Choroid plexus epithelial cell (primary cell): ENCODE measurements at regions not wholly inside any gene's neighbourhood (a gene's known extent, or its start where the extent isn't known, plus 50 kb on each side); places are given as distances from the start of the nearest gene placed in this dataset.
A peak's percentile ranks its signal among the peaks of the same experiment; 100 is the strongest.

Experiments
- DNase-seq: peaks from one replicate; pipeline ENCODE4 v3.0.0-alpha.2; 2010; ENCODE audit warnings: low read depth
- H3K4me3 ChIP-seq: 2 replicates; pipeline ENCODE4 v1.5.1; 2011; ENCODE audit warnings: low read depth, mild to moderate bottlenecking, control low read depth, low read length, moderate library complexity
- TF ChIP-seq, protein P1 (sequence below): conservative IDR thresholded peaks from 2 replicates; pipeline ENCODE4 v1.5.1; 2011; ENCODE audit warnings: low read depth, mild to moderate bottlenecking, control low read depth, inconsistent platforms, low read length, moderate library complexity

DNA sequence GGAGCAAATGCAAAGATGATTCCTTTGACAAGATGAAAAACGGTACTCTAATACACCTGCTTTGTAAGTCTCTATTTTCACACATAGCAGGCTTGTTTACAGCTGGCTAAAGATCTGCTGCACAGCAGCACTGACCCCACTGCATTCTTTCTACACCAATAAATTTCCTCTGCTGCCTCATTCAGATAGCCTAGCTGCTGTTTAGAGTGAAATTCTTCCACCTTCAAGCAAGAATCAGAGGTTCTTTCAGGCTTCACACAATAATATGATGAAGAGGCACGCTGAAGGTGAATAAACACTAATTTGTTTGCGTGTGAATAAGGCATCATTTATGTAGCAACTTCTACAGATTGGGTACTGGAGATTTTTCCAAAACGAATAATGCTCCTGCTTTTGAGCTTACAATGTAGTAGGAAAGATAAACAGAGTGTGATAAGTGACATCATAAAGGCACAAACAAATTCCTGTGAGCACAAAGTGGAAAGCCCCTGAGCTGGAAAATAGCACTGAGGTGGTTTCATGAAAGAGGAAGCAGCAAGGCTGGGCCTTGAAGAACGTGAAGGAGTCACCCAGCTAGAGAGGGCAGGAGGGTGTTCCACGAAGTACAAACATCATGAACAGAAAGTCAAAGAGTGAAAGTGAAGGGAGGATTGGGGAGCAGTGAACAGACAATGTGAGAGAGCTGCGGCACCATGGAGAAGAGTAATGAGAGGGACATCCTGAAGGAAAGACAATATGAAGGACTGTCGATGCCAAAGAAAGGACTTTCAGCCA is 543.4 kb downstream of the CD83 start:
- peak; percentile 56 for DNase-seq
- H3K4me3 ChIP-seq = no peak overlapping the region

GRCh38 chr6:14661691-14662090 is 544.1 kb downstream of the CD83 start:
- TF ChIP-seq, protein P1, sequence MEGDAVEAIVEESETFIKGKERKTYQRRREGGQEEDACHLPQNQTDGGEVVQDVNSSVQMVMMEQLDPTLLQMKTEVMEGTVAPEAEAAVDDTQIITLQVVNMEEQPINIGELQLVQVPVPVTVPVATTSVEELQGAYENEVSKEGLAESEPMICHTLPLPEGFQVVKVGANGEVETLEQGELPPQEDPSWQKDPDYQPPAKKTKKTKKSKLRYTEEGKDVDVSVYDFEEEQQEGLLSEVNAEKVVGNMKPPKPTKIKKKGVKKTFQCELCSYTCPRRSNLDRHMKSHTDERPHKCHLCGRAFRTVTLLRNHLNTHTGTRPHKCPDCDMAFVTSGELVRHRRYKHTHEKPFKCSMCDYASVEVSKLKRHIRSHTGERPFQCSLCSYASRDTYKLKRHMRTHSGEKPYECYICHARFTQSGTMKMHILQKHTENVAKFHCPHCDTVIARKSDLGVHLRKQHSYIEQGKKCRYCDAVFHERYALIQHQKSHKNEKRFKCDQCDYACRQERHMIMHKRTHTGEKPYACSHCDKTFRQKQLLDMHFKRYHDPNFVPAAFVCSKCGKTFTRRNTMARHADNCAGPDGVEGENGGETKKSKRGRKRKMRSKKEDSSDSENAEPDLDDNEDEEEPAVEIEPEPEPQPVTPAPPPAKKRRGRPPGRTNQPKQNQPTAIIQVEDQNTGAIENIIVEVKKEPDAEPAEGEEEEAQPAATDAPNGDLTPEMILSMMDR = no peak
- DNase-seq = no peak
- H3K4me3 ChIP-seq = no peak overlapping the region

More for the DNA sequence above, 543.4 kb downstream of the CD83 start:
- TF ChIP-seq, protein P1 = no peak

DNA sequence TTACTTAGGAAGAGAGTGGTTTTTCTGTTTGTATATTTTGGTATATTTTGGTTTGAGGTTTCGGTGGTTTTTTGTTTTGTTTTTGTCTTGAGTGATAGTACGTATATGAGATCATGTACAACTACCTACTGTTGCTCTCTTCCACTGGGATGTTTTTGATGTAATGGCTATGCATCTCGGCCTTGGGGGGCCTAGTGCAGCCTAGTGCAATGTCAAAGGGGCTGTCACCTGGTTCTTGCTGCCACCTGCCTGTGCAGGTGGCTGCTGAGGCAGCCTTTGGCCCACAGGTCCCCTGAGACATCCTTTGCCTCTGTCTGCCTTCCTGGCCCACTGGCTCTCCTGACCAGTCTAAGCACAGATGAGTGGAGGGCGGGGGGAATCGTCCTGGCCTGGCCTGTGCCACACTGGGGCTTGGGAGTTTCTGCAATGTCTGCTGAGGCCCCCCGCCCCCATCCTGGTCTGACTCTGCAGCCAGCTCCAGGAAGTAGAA is 546.6 kb downstream of the CD83 start:
- TF ChIP-seq, protein P1 = no peak
- peak; percentile 23 for DNase-seq
- no peak overlapping the region for H3K4me3 ChIP-seq

DNA sequence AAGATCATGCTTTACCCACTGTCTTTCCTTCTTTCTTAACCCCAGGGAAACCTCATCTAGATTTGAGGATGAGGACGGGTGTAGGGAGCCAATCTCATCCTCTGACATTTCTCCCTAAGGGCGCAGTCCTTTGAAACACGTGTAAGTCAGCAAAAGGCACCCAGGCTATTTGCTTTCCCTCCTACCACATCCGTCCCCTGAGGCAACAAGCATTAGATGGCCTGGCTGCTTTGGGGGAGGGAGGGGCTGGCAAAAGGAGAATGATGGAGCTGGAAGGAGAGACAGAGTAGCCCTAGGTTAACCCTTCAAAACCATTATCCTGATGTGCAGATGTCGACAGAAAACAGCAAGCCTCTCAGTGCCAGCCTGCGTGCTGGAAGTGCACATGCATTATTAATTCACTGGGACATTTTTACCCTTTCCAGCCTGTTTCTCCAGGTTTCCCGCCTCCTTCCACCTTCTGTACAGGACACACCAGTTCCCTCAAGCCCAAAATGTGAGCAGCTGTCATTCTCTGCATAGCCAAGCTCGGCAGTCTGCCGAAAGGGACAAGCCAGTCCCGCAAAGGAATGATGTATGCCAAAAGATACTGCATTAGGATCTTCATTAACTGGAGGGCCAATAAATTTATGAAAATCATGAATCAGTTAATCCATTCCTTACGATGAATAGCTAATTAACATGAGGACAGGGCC is 547.2 kb downstream of the CD83 start:
- TF ChIP-seq, protein P1 = no peak
- DNase-seq = no peak
- H3K4me3 ChIP-seq = no peak overlapping the region

- TF ChIP-seq, protein P1 = no peak
- H3K4me3 ChIP-seq = no peak overlapping the region
- DNase-seq = peak; percentile 93
Measured at GRCh38 chr6:14665827-14666724, 548.5 kb downstream of the CD83 start.

GRCh38 chr6:14670806-14671205 is 553.2 kb downstream of the CD83 start:
- no peak for DNase-seq
- H3K4me3 ChIP-seq = no peak overlapping the region
- TF ChIP-seq, protein P1 = no peak
